SK-N-SH (cell line): ENCODE measurements at regions not wholly inside any gene's neighbourhood (a gene's known extent, or its start where the extent isn't known, plus 50 kb on each side); places are given as distances from the start of the nearest gene placed in this dataset.

Source experiments
- CTCF ChIA-PET: fragments of 300-600, 350-600 bp; formaldehyde crosslinking; extraction: SDS; loops from one replicate; lab custom pipeline; 2021; lab: Yijun Ruan, JAX
- POLR2A ChIA-PET: fragments of 350-600 bp; sonication (Branson Sonifier 250); formaldehyde crosslinking; extraction: SDS; loops from one replicate; lab custom pipeline; 2020; ENCODE audit warnings: antibody characterized with exemption, inconsistent platforms; lab: Yijun Ruan, JAX
- DNase-seq: peaks from one replicate; pipeline ENCODE4 v3.0.0; 2012
- H2AFZ ChIP-seq: fragments of 200-600 bp; sonication (generic); 2 replicates; pipeline ENCODE4 v1.8.1; 2016; ENCODE audit warnings: antibody characterized with exemption, mild to moderate bottlenecking, low read depth
- H3F3A ChIP-seq: fragments of 200-600 bp; sonication (generic); replicated peaks from 2 replicates; pipeline ENCODE3; 2016; ENCODE audit warnings: antibody characterized with exemption, mild to moderate bottlenecking; ENCODE audit not compliant: insufficient read depth
- H3K27ac ChIP-seq, 2 experiments: fragments of 200-500 bp in 1 of 2; fragments of 200-600 bp in 1 of 2; sonication (Bioruptor generic) in 1 of 2; sonication (generic), shearing (Covaris generic) in 1 of 2; 2 replicates each; pipeline versions ENCODE4 v1.5.1 to v1.6.1; 2014 to 2016; ENCODE audit warnings: low read depth in 2 of 2, inconsistent platforms in 1 of 2, low read length in 1 of 2, mild to moderate bottlenecking in 1 of 2, mixed read lengths in 1 of 2
- H3K27me3 ChIP-seq: fragments of 200-600 bp; sonication (generic), shearing (Covaris generic); 2 replicates; pipeline ENCODE4 v1.6.1; 2016; ENCODE audit warnings: mixed run types; ENCODE audit not compliant: insufficient read depth
- H3K36me3 ChIP-seq, 2 experiments: fragments of 200-500 bp in 1 of 2; fragments of 200-600 bp in 1 of 2; sonication (Bioruptor generic) in 1 of 2; sonication (generic) in 1 of 2; replicated peaks in 1 of 2; 2 replicates each; pipeline versions ENCODE3 to v1.5.1; 2014 to 2016; ENCODE audit warnings: low read length in 1 of 2, mild to moderate bottlenecking in 1 of 2; ENCODE audit not compliant: insufficient read depth in 2 of 2, control insufficient read depth in 1 of 2
- H3K4me1 ChIP-seq, 2 experiments: fragments of 200-500 bp in 1 of 2; fragments of 200-600 bp in 1 of 2; sonication (Bioruptor generic) in 1 of 2; sonication (generic), shearing (Covaris generic) in 1 of 2; 2 replicates each; pipeline versions ENCODE4 v1.5.1 to v1.6.1; 2014 to 2016; ENCODE audit warnings: low read depth in 1 of 2, low read length in 1 of 2, mixed run types in 1 of 2; ENCODE audit not compliant: insufficient read depth in 2 of 2, control insufficient read depth in 1 of 2
- H3K4me2 ChIP-seq: fragments of 200-600 bp; sonication (generic), shearing (Covaris generic); 2 replicates; pipeline ENCODE4 v1.6.1; 2017; ENCODE audit warnings: mixed run types
- H3K4me3 ChIP-seq, 2 experiments: fragments of 200-500 bp in 1 of 2; fragments of 200-600 bp in 1 of 2; sonication (Bioruptor generic) in 1 of 2; sonication (generic), shearing (Covaris generic) in 1 of 2; 2 replicates each; pipeline versions ENCODE4 v1.5.1 to v1.8.1; 2014 to 2016; ENCODE audit warnings: low read depth in 2 of 2, inconsistent platforms in 1 of 2, low read length in 1 of 2, mild to moderate bottlenecking in 1 of 2, mixed read lengths in 1 of 2, moderate library complexity in 1 of 2
- H3K79me2 ChIP-seq: fragments of 200-600 bp; sonication (generic); 2 replicates; pipeline ENCODE4 v1.8.1; 2017; ENCODE audit warnings: mild to moderate bottlenecking; ENCODE audit not compliant: insufficient read depth
- H3K9ac ChIP-seq: fragments of 200-600 bp; sonication (generic); 2 replicates; pipeline ENCODE4 v1.6.1; 2017; ENCODE audit warnings: mixed run types
- H3K9me2 ChIP-seq: fragments of 200-600 bp; sonication (generic); 2 replicates; pipeline ENCODE4 v1.6.1; 2017; ENCODE audit warnings: mixed run types
- H3K9me3 ChIP-seq: fragments of 200-600 bp; sonication (generic); 2 replicates; pipeline ENCODE4 v1.6.1; 2017; ENCODE audit warnings: mixed run types, mild to moderate bottlenecking, moderate library complexity
- H4K20me1 ChIP-seq: fragments of 200-600 bp; sonication (generic); 2 replicates; pipeline ENCODE4 v1.6.1; 2017; ENCODE audit warnings: mild to moderate bottlenecking, mixed run types; ENCODE audit not compliant: insufficient read depth
- ELF1 ChIP-seq: IDR thresholded peaks from 2 replicates; pipeline ENCODE4 v1.4.0; 2012
- EP300 ChIP-seq, 2 experiments: IDR thresholded peaks; 2 replicates each; pipeline versions ENCODE4 v1.4.0 to v1.6.1; 2012; ENCODE audit warnings: borderline replicate concordance in 1 of 2, low read depth in 1 of 2, low read length in 1 of 2
- EZH2phosphoT487 ChIP-seq: fragments of 200-600 bp; sonication (generic); IDR thresholded peaks from 2 replicates; pipeline ENCODE4 v1.6.1; 2017; ENCODE audit warnings: low read depth, mixed run types, mild to moderate bottlenecking, antibody characterized with exemption, moderate library complexity, borderline replicate concordance
- FOXJ3 ChIP-seq: sonication (generic); formaldehyde crosslinking; IDR thresholded peaks from 2 replicates; pipeline ENCODE4 v1.5.1; 2020; ENCODE audit warnings: mild to moderate bottlenecking, missing genetic modification reagents
- FOXM1 ChIP-seq: IDR thresholded peaks from 2 replicates; pipeline ENCODE4 v1.4.0; 2012; ENCODE audit warnings: low read depth, mild to moderate bottlenecking
- GABPA ChIP-seq: IDR thresholded peaks from 2 replicates; pipeline ENCODE4 v1.4.0; 2012; ENCODE audit warnings: low read depth, mild to moderate bottlenecking
- GATA2 ChIP-seq: sonication (generic); formaldehyde crosslinking; IDR thresholded peaks from 2 replicates; pipeline ENCODE4 v1.5.0; 2020; ENCODE audit warnings: mild to moderate bottlenecking, missing genetic modification reagents
- MEF2A ChIP-seq: IDR thresholded peaks from 2 replicates; pipeline ENCODE4 v1.4.0; 2012; ENCODE audit warnings: low read depth, borderline replicate concordance
- MXI1 ChIP-seq: IDR thresholded peaks from 2 replicates; pipeline ENCODE4 v1.6.1; 2012; ENCODE audit warnings: mild to moderate bottlenecking, low read depth, low read length, improper control_type of control experiment
- NFIC ChIP-seq: IDR thresholded peaks from 2 replicates; pipeline ENCODE4 v1.4.0; 2012; ENCODE audit warnings: borderline replicate concordance
- NRF1 ChIP-seq: IDR thresholded peaks from 2 replicates; pipeline ENCODE4 v1.6.1; 2012; ENCODE audit warnings: low read depth, mild to moderate bottlenecking, low read length
- RCOR1 ChIP-seq: fragments of 150-350 bp; IDR thresholded peaks from 2 replicates; pipeline ENCODE4 v1.6.1; 2017; ENCODE audit warnings: antibody characterized with exemption, low read length
- RXRA ChIP-seq: IDR thresholded peaks from 2 replicates; pipeline ENCODE4 v1.4.0; 2012; ENCODE audit warnings: low read depth, mild to moderate bottlenecking, borderline replicate concordance
- SIN3A ChIP-seq: IDR thresholded peaks from 2 replicates; pipeline ENCODE4 v1.6.1; 2012; ENCODE audit warnings: low read depth, mild to moderate bottlenecking, low read length, moderate library complexity, borderline replicate concordance
- TEAD4 ChIP-seq: IDR thresholded peaks from 2 replicates; pipeline ENCODE4 v1.4.0; 2012; ENCODE audit warnings: mild to moderate bottlenecking, borderline replicate concordance; ENCODE audit not compliant: insufficient read depth
- USF2 ChIP-seq: fragments of 150-350 bp; IDR thresholded peaks from 2 replicates; pipeline ENCODE4 v1.6.1; 2017; ENCODE audit warnings: antibody characterized with exemption, low read length, low read depth, borderline replicate concordance
- YY1 ChIP-seq: IDR thresholded peaks from 2 replicates; pipeline ENCODE4 v1.4.0; 2012; ENCODE audit warnings: low read depth, mild to moderate bottlenecking
- WGBS: methylation state at CpG from one replicate; pipeline ENCODE4 v1.1.6; 2017; ENCODE audit warnings: low lambda C conversion rate; 5-methylcytosine and 5-hydroxymethylcytosine counted together

DNA sequence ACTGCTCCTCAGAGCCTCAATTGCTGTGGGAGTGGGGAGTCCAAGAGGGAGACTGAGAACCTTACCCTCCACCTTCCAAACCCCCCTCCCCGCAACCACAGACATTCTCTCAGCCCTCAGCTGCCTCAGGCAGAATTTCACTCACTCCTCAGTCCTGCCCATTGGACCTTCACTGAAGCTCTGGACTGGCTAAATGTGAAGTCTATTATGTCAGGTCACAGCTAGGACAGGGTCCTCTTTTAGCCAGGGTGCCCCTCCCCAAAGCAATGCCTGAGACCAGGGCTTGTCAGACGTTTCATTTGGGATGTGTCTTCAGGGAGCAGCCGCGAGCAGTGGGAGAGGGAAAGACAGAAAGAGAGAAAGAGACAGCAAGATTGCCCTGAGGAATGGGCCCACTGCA is 199.3 kb upstream of the CCDC68 start:
- Histone ChIP-seq H3K4me3 (no peak overlapping the region), H3F3A (no peaks in the 10 kb centered on the region), H3K36me3 (no peaks in the 10 kb centered on the region), H2AFZ (no peak overlapping the region), H3K27ac (no peak overlapping the region), H3K9me2 (no peaks in the 10 kb centered on the region), H4K20me1 (no peaks in the 10 kb centered on the region), H3K9ac (no peak overlapping the region), H3K4me1 (no peaks in the 10 kb centered on the region), H3K9me3 (no peaks in the 10 kb centered on the region), H3K27me3 (no peaks in the 10 kb centered on the region), H3K79me2 (no peaks in the 10 kb centered on the region), H3K4me2 (no peak overlapping the region)
- TF ChIP-seq SIN3A (no peak), NFIC (no peak), USF2 (no peak), ELF1 (no peak), MXI1 (no peak), GABPA (no peak), FOXJ3 (CRISPR knock-in tag) (no peak), NRF1 (no peak), EP300 (IDR thresholded peaks at IDR 0.05; ENCODE audit: borderline replicate concordance in 1 of 2, low read depth in 1 of 2, low read length in 1 of 2) (no peak), RCOR1 (no peak), EZH2phosphoT487 (no peak), RXRA (no peak), TEAD4 (no peak), YY1 (no peak)
- ChIA-PET CTCF (interaction anchor here (1.5 kb wide), 1 partner anchor 9 kb away, joined by 5 read pairs; no protein-coding TSS in a partner anchor), POLR2A (no interaction called here)
- WGBS, result 77% methylated on average over 4 of the region's 4 CpGs
- no peak for DNase-seq

- Histone ChIP-seq H3K27ac (no peak overlapping the region), H3K36me3 (no peaks in the 10 kb centered on the region), H3K27me3 (no peaks in the 10 kb centered on the region), H3K4me3 (no peak overlapping the region), H3K9me3 (no peaks in the 10 kb centered on the region), H3K4me2 (no peak overlapping the region), H4K20me1 (no peaks in the 10 kb centered on the region), H2AFZ (0 out of 2 replicates have a peak overlapping the region, but pooled peaks have one; percentile 12), H3K4me1 (no peaks in the 10 kb centered on the region), H3K9ac (no peak overlapping the region), H3K9me2 (no peaks in the 10 kb centered on the region), H3F3A (peaks cover 3% of the 10 kb centered on the region), H3K79me2 (no peaks in the 10 kb centered on the region)
- ChIA-PET CTCF (interaction anchor here (0.7 kb wide), 1 partner anchor 170 kb away, joined by 4 read pairs; no protein-coding TSS in a partner anchor), POLR2A (no interaction called here)
- 61% methylated on average over 2 of the region's 2 CpGs for WGBS
- TF ChIP-seq FOXM1 (no peak), MEF2A (no peak), NRF1 (no peak), EZH2phosphoT487 (no peak), EP300 (IDR thresholded peaks at IDR 0.05; ENCODE audit: borderline replicate concordance in 1 of 2, low read depth in 1 of 2, low read length in 1 of 2) (no peak), YY1 (no peak), GATA2 (no peak), ELF1 (no peak)
- DNase-seq, result no peak
Observed at GRCh38 chr18:55153346-55153745, 194.1 kb upstream of the CCDC68 start.
